ENCODE measurements at regions not wholly inside any gene's neighbourhood (a gene's known extent, or its start where the extent isn't known, plus 50 kb on each side); places are given as distances from the start of the nearest gene placed in this dataset.

GRCh38 chr2:181273986-181274385, 183.2 kb upstream of the ITGA4 start:
- TF ChIP-seq EZH2phosphoT487 (IDR thresholded peaks at IDR 0.05; ENCODE audit: insufficient read depth, low read depth) (no peak), EZH2 (IDR thresholded peaks at IDR 0.05; ENCODE audit: insufficient read depth, poor library complexity, severe bottlenecking) (no peak)

Measured in GM23248 (cell line).